ENCODE measurements at regions not wholly inside any gene's neighbourhood (a gene's known extent, or its start where the extent isn't known, plus 50 kb on each side); places are given as distances from the start of the nearest gene placed in this dataset.

DNA sequence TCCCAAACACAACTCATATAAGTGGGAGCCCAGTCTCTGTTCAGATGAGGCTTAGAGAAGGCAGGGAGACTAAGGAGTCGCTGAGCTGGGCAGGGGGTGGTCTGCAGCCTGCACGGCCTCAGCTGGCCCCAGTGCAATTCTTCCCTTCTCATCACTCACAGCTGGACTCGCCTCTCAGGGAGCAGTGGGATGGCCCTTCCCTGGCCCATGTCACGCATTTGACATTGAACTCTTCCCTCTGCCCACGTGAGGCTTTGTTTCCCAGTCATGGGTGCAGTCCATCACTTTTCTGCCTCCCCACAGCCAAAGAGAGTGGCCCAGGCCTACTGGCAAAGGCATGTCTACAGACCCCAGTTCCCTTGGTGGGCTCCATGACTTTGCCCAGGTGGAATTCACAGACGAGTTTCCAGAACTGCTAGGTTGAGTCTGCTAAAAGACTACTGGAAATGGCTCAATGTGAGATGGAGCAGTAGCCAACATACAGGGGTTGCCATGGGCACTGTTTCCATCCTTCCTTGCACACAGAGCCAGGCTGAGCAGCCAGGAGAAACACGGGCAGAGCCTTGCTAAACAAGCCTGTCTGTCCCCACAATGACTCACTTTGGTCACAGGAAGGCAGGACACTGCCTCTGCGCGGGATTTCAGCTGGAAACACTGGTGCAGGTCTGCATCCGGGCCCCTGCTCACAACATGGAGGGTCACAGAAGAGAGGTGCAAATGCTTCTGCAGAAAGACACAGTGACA is 90.1 kb downstream of the OAT start:
- TF ChIP-seq, protein P1, sequence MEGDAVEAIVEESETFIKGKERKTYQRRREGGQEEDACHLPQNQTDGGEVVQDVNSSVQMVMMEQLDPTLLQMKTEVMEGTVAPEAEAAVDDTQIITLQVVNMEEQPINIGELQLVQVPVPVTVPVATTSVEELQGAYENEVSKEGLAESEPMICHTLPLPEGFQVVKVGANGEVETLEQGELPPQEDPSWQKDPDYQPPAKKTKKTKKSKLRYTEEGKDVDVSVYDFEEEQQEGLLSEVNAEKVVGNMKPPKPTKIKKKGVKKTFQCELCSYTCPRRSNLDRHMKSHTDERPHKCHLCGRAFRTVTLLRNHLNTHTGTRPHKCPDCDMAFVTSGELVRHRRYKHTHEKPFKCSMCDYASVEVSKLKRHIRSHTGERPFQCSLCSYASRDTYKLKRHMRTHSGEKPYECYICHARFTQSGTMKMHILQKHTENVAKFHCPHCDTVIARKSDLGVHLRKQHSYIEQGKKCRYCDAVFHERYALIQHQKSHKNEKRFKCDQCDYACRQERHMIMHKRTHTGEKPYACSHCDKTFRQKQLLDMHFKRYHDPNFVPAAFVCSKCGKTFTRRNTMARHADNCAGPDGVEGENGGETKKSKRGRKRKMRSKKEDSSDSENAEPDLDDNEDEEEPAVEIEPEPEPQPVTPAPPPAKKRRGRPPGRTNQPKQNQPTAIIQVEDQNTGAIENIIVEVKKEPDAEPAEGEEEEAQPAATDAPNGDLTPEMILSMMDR (conservative IDR thresholded peaks at IDR 0.05; ENCODE audit: low read depth, low read length) = no peak
- TF ChIP-seq MAFK (IDR thresholded peaks at IDR 0.05; ENCODE audit: low read depth, low read length) = no peak
- TF ChIP-seq RAD21 (IDR thresholded peaks at IDR 0.05; ENCODE audit: low read length) = no peak
- TF ChIP-seq FOS (IDR thresholded peaks at IDR 0.05; ENCODE audit: low read depth, low read length) = no peak
- TF ChIP-seq POLR2A (IDR thresholded peaks at IDR 0.05; ENCODE audit: low read depth, low read length) = no peak
- no peak for TF ChIP-seq SMC3 (IDR thresholded peaks at IDR 0.05; ENCODE audit: low read depth, low read length)
